CD14-positive monocyte (primary cell): ENCODE measurements at regions not wholly inside any gene's neighbourhood (a gene's known extent, or its start where the extent isn't known, plus 50 kb on each side); places are given as distances from the start of the nearest gene placed in this dataset.

Experiments used
- DNase-seq, 3 donors: peaks; one replicate each; pipeline ENCODE4 v3.0.0-alpha.2; 2011 to 2022
- H2AFZ ChIP-seq: 2 replicates; pipeline ENCODE4 v1.6.0; 2012; ENCODE audit warnings: mild to moderate bottlenecking, low read depth, low read length, inconsistent platforms; ENCODE audit not compliant: insufficient read depth, poor library complexity, severe bottlenecking
- H3K27ac ChIP-seq, 2 donors: 1 replicate in 1 of 2; 2 replicates in 1 of 2; pipeline ENCODE4 v1.5.1; 2012 to 2013; ENCODE audit warnings: low read length in 2 of 2, control low read depth in 1 of 2, inconsistent platforms in 1 of 2, low read depth in 1 of 2, mild to moderate bottlenecking in 1 of 2
- H3K27me3 ChIP-seq, 2 donors: one replicate each; pipeline versions ENCODE4 v1.6.0 to v1.6.1; 2011 to 2013; ENCODE audit warnings: low read length in 2 of 2; ENCODE audit not compliant: control insufficient read depth in 2 of 2, insufficient read depth in 2 of 2
- H3K36me3 ChIP-seq, 2 donors: replicated peaks in 1 of 2; 1 replicate in 1 of 2; 2 replicates in 1 of 2; pipeline versions ENCODE4 v1.5.1 to v1.6.1; 2012 to 2013; ENCODE audit warnings: low read length in 2 of 2, control low read depth in 1 of 2, inconsistent platforms in 1 of 2, mild to moderate bottlenecking in 1 of 2; ENCODE audit not compliant: insufficient read depth in 2 of 2, control insufficient read depth in 1 of 2
- H3K4me1 ChIP-seq, 2 donors: 1 replicate in 1 of 2; 2 replicates in 1 of 2; pipeline versions ENCODE4 v1.5.1 to v1.6.1; 2012 to 2013; ENCODE audit warnings: low read length in 2 of 2, control low read depth in 1 of 2, inconsistent platforms in 1 of 2, mild to moderate bottlenecking in 1 of 2, moderate library complexity in 1 of 2; ENCODE audit not compliant: insufficient read depth in 2 of 2, control insufficient read depth in 1 of 2
- H3K4me2 ChIP-seq: replicated peaks from 2 replicates; pipeline ENCODE3; 2012; ENCODE audit warnings: low read length, moderate library complexity, mild to moderate bottlenecking; ENCODE audit not compliant: poor library complexity, severe bottlenecking; ENCODE audit errors: extremely low read depth
- H3K4me3 ChIP-seq, 3 experiments: fragments of 200-600 bp in 1 of 3; sonication (generic) in 1 of 3; replicated peaks in 1 of 3; 1 replicate in 2 of 3; 2 replicates in 1 of 3; pipeline ENCODE4 v1.5.1; 2011 to 2013; ENCODE audit warnings: low read length in 3 of 3, mild to moderate bottlenecking in 3 of 3, control low read depth in 2 of 3, low read depth in 2 of 3, inconsistent platforms in 1 of 3, moderate library complexity in 1 of 3
- H3K79me2 ChIP-seq: 2 replicates; pipeline ENCODE4 v1.6.0; 2012; ENCODE audit warnings: mild to moderate bottlenecking, control low read depth, inconsistent platforms, low read length, moderate library complexity; ENCODE audit not compliant: insufficient read depth
- H3K9ac ChIP-seq: 2 replicates; pipeline ENCODE4 v1.6.0; 2017; ENCODE audit warnings: low read length, mild to moderate bottlenecking; ENCODE audit not compliant: insufficient read depth, poor library complexity, severe bottlenecking
- H3K9me3 ChIP-seq, 2 donors: replicated peaks in 1 of 2; 1 replicate in 1 of 2; 2 replicates in 1 of 2; pipeline versions ENCODE4 v1.5.1 to v1.6.1; 2012 to 2013; ENCODE audit warnings: low read length in 2 of 2, control low read depth in 1 of 2; ENCODE audit not compliant: control insufficient read depth in 1 of 2, insufficient read depth in 1 of 2
- H4K20me1 ChIP-seq: 2 replicates; pipeline ENCODE4 v1.6.0; 2012; ENCODE audit warnings: mild to moderate bottlenecking, low read length, control low read depth, moderate library complexity; ENCODE audit not compliant: insufficient read depth
- H3K27ac Mint-ChIP-seq, 7 donors: one replicate each; pipeline ENCODE4 v1.8.0; 2020; ENCODE audit warnings: mild to moderate bottlenecking in 7 of 7, mixed read lengths in 7 of 7, moderate library complexity in 6 of 7, inconsistent platforms in 2 of 7
- H3K27me3 Mint-ChIP-seq, 3 donors: one replicate each; pipeline ENCODE4 v1.8.0; 2021 to 2022; ENCODE audit warnings: low read depth in 3 of 3, mild to moderate bottlenecking in 3 of 3, mixed read lengths in 3 of 3, moderate library complexity in 3 of 3, inconsistent platforms in 1 of 3
- H3K36me3 Mint-ChIP-seq, 2 donors: one replicate each; pipeline ENCODE4 v1.8.0; 2020; ENCODE audit warnings: mixed read lengths in 2 of 2, inconsistent platforms in 1 of 2, mild to moderate bottlenecking in 1 of 2
- H3K4me1 Mint-ChIP-seq: one replicate; pipeline ENCODE4 v1.8.0; 2020; ENCODE audit warnings: mild to moderate bottlenecking, mixed read lengths
- H3K4me3 Mint-ChIP-seq, 2 donors: one replicate each; pipeline ENCODE4 v1.8.0; 2020; ENCODE audit warnings: mild to moderate bottlenecking in 2 of 2, mixed read lengths in 2 of 2, moderate library complexity in 1 of 2
- H3K9me3 Mint-ChIP-seq, 7 donors: one replicate each; pipeline ENCODE4 v1.8.0; 2020 to 2022; ENCODE audit warnings: mixed read lengths in 7 of 7, mild to moderate bottlenecking in 6 of 7, moderate library complexity in 6 of 7, inconsistent platforms in 2 of 7
- WGBS: methylation state at CpG from one replicate; pipeline ENCODE4 v1.1.5; 2013; ENCODE audit warnings: missing lambda C conversion rate; ENCODE audit not compliant: insufficient coverage; 5-methylcytosine and 5-hydroxymethylcytosine counted together
- intact Hi-C, 2 donors: fragments of 100-400 bp; cut with micrococcal nuclease; formaldehyde crosslinking; loops; one replicate each; pipeline versions ENCODE4 v1.15.0 to v1.15.1; 2023
- TF ChIP-seq, protein P1 (sequence below): fragments of 200-600 bp; IDR thresholded peaks from one replicate; pipeline ENCODE4 v1.8.0; 2022; ENCODE audit warnings: antibody characterized with exemption, mild to moderate bottlenecking

DNA sequence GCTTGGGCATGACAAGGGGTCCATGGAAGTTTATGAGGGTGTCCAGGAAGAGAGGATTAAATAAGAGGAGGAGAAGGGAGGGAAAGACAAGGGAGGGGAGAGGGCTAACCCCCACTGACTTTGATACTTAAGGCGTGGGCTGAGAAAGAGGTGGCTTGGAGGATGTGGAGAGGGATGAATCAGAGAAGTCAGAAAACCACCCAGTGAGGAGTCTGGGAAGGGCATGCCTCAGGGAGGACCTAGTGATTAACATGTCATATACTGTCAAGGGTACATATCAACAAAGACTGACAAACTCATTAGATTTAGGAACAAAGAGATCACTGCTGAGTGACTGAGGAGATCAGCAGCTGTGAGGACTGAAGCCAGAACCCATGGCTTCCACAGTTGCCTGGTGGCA, 145.4 kb downstream of the IRX5 start:
- Histone ChIP-seq H3K27ac (no peak overlapping the region), H3K4me1 (no peaks in the 10 kb centered on the region), H3K27me3 (no peaks in the 10 kb centered on the region), H3K9ac (no peak overlapping the region), H3K79me2 (no peaks in the 10 kb centered on the region), H3K9me3 (no peaks in the 10 kb centered on the region), H4K20me1 (no peaks in the 10 kb centered on the region), H3K4me3 (no peak overlapping the region), H3K36me3 (no peaks in the 10 kb centered on the region), H3K4me2 (no peak overlapping the region), H2AFZ (no peak overlapping the region)
- Mint-ChIP-seq H3K27me3 (peaks cover 5 to 14% (median 14%) of the 10 kb centered on the region in 3 donors), H3K4me1 (no peaks in the 10 kb centered on the region), H3K9me3 (peaks cover 2 to 11% (median 3%) of the 10 kb centered on the region in 7 donors), H3K4me3 (no peak overlapping the region), H3K27ac (no peak overlapping the region), H3K36me3 (no peaks in the 10 kb centered on the region)
- no peak for DNase-seq
- TF ChIP-seq, protein P1, sequence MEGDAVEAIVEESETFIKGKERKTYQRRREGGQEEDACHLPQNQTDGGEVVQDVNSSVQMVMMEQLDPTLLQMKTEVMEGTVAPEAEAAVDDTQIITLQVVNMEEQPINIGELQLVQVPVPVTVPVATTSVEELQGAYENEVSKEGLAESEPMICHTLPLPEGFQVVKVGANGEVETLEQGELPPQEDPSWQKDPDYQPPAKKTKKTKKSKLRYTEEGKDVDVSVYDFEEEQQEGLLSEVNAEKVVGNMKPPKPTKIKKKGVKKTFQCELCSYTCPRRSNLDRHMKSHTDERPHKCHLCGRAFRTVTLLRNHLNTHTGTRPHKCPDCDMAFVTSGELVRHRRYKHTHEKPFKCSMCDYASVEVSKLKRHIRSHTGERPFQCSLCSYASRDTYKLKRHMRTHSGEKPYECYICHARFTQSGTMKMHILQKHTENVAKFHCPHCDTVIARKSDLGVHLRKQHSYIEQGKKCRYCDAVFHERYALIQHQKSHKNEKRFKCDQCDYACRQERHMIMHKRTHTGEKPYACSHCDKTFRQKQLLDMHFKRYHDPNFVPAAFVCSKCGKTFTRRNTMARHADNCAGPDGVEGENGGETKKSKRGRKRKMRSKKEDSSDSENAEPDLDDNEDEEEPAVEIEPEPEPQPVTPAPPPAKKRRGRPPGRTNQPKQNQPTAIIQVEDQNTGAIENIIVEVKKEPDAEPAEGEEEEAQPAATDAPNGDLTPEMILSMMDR = no peak
- WGBS = no CpG with 5 or more reads among the region's 1 CpG
- intact Hi-C loops = no loop called here

DNA sequence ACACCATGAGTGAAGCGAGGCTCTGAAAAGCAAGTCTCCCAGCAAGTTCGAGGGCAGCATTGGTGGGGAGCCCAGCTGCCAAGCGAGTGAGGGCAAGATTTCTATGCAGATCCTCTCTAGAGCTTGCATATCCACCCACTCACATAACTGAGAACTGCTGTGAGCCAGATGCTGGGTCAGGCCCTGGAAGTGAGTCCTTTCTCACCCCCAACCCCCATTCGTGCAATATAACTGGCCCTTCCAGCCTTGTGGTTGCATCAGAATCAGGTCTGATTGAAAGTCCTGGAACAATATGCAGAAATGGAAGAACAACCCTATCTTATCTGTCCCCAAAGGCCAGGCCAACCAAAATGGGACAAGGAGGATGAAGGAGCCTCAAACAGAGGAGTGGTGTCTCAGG, 146.6 kb downstream of the IRX5 start:
- Histone ChIP-seq H3K4me3 (no peak overlapping the region), H3K9me3 (no peaks in the 10 kb centered on the region), H3K36me3 (no peaks in the 10 kb centered on the region), H3K9ac (no peak overlapping the region), H2AFZ (no peak overlapping the region), H4K20me1 (no peaks in the 10 kb centered on the region), H3K4me1 (no peaks in the 10 kb centered on the region), H3K4me2 (no peak overlapping the region), H3K27me3 (no peaks in the 10 kb centered on the region), H3K27ac (no peak overlapping the region), H3K79me2 (no peaks in the 10 kb centered on the region)
- TF ChIP-seq, protein P1 = no peak
- no peaks in the 10 kb centered on the region for H3K36me3 Mint-ChIP-seq
- no peak overlapping the region for H3K4me3 Mint-ChIP-seq
- H3K27ac Mint-ChIP-seq = no peak overlapping the region
- intact Hi-C loops = no loop called here
- peaks cover 0 to 8% (median 4%) of the 10 kb centered on the region in 7 donors for H3K9me3 Mint-ChIP-seq
- no peak for DNase-seq
- peaks cover 5 to 18% (median 14%) of the 10 kb centered on the region in 3 donors for H3K27me3 Mint-ChIP-seq
- WGBS = 90% methylated on average over 2 of the region's 4 CpGs
- H3K4me1 Mint-ChIP-seq = no peaks in the 10 kb centered on the region
